Activated T-cell treated with anti-CD3 and anti-CD28 coated beads for 1 hour (primary cell): ENCODE measurements at regions not wholly inside any gene's neighbourhood (a gene's known extent, or its start where the extent isn't known, plus 50 kb on each side); places are given as distances from the start of the nearest gene placed in this dataset.
"Not testable (repeated sequence)": the region's sequence is repeated elsewhere in the genome, so short reads cannot be mapped to it uniquely, and the experiment has no call there.

Experiments
- DNase-seq: peaks from one replicate; pipeline ENCODE4 v3.0.0-alpha.2; 2020; ENCODE audit warnings: low read depth

- DNase-seq: no peak
Observed at GRCh38 chr1:29624320-29625083, 388.2 kb downstream of the PTPRU start.

GRCh38 chr1:29623501-29623900, 387.2 kb downstream of the PTPRU start:
- DNase-seq: no peak

GRCh38 chr1:29621826-29622435, 385.6 kb downstream of the PTPRU start:
- DNase-seq: no peak

GRCh38 chr1:29620631-29621030, 384.3 kb downstream of the PTPRU start:
- DNase-seq: no peak

GRCh38 chr1:29607236-29607635, 370.9 kb downstream of the PTPRU start:
- no peak for DNase-seq

GRCh38 chr1:29604796-29605195, 368.5 kb downstream of the PTPRU start:
- not testable (repeated sequence) for DNase-seq

- DNase-seq: no peak
Observed at GRCh38 chr1:29603622-29604021, 367.3 kb downstream of the PTPRU start.

GRCh38 chr1:29602203-29602602, 365.9 kb downstream of the PTPRU start:
- no peak for DNase-seq

GRCh38 chr1:29601021-29601420, 364.7 kb downstream of the PTPRU start:
- no peak for DNase-seq

GRCh38 chr1:29599826-29600225, 363.5 kb downstream of the PTPRU start:
- no peak for DNase-seq

- no peak for DNase-seq
Observed at GRCh38 chr1:29599071-29599470, 362.7 kb downstream of the PTPRU start.

- no peak for DNase-seq
Observed at GRCh38 chr1:29597861-29598260, 361.5 kb downstream of the PTPRU start.

- no peak for DNase-seq
Observed at GRCh38 chr1:29593601-29594382, 357.5 kb downstream of the PTPRU start.

GRCh38 chr1:29592731-29593130, 356.4 kb downstream of the PTPRU start:
- DNase-seq: no peak

- no peak for DNase-seq
Observed at GRCh38 chr1:29592261-29592615, 355.9 kb downstream of the PTPRU start.

GRCh38 chr1:29591601-29592260, 355.4 kb downstream of the PTPRU start:
- no peak for DNase-seq

- DNase-seq: no peak
Observed at GRCh38 chr1:29590583-29591565, 354.6 kb downstream of the PTPRU start.

GRCh38 chr1:29589716-29590115, 353.4 kb downstream of the PTPRU start:
- not testable (repeated sequence) for DNase-seq

- no peak for DNase-seq
Observed at GRCh38 chr1:29586991-29587745, 350.8 kb downstream of the PTPRU start.

GRCh38 chr1:29586215-29586614, 349.9 kb downstream of the PTPRU start:
- DNase-seq: no peak

GRCh38 chr1:29585656-29586055, 349.3 kb downstream of the PTPRU start:
- DNase-seq: no peak
